ENCODE measurements at regions not wholly inside any gene's neighbourhood (a gene's known extent, or its start where the extent isn't known, plus 50 kb on each side); places are given as distances from the start of the nearest gene placed in this dataset.
A peak's percentile ranks its signal among the peaks of the same experiment; 100 is the strongest.

DNA sequence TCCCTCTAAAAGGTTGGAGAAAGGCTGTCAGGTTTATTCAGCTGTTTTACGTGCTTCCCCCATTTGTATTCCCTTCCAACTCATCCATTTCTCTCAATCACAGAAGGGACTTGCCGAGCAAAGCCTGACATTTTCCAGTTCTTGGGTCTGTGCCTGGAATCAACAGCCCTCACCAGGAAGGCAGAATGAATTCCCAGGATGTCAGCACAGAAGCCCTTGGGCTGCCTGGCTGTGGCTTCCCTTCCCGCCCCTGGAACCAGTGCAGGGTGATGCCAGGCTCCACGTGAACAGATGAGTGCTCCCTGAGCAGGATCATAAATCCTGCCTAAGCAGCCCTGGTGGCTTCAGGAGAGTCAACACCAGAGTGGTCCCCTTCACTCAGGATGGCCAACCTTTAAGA, 86.1 kb upstream of the CD83 start:
- no peak for DNase-seq

DNA sequence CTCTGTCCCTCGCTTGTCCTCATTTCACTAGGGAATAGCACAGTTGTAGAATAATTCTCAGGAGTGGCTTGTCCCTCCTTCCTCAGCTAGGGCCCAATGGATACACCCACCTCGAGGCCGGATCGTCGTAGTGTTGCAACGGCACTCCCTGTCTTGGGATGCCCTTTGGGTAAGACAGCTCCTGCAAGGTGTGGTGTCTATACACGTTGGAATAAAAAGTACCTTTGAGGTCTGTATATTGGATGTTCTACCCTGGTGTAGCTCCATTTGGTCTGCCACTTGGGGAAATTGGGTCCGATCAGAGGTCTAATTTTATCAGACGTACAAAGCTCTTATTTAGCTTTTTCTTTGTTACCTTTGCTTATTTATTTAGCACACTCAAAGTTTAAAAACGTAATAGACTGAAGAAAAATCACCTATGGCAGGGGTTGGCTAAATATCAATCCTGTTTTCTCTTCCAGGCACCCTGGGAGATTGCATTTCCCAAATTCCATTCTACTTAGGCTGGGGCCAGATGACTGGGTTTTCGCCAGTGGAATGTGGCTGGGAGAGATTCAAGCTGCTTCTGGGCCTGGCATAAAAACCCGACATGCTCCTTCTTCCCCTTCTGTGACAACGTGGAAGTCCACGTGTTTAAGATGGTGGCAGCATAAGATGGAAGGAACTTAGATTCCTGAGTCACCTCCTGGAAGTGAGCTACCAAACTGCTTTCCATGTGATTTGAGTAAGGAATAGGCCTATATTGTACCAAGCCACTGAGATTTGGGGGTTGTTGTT, 82.3 kb upstream of the CD83 start:
- DNase-seq = no peak

DNA sequence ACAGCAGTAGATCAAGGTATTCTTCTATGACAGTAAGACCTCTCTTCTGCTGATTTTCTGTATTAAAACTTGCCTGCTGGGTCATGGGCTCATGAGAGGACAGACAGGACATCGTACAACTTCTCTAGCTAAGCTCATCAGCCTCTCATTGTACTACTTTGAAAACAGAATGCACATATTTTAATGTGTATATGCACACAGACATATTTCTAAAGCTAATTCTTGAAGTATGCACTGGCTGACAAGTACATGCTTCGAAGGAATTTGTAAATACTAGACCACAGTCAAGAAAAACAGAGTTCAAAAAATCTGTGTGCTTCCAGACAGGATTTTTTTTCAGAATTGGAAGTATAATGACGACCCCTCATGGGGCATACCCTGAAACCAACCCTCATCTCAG, 81.7 kb upstream of the CD83 start:
- no peak for DNase-seq

DNA sequence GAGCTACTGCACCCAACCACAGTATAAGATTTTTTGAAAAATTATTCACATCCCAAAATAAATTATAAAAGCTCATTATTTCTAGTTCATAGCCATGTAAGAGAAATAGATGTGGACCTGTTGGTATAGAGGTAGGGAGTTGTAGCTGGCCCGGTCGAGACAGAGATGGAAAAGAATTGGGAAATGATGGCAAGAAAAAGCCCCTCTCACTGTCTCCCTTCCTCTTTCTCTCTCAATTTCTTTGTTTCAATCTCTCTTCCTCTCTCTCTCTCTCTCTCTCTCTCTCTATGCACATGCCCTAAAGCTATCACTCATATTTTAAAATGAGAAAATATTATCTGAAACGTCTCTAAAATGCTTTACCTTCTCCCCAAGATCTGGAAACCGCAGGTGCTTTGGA, 80.7 kb upstream of the CD83 start:
- no peak for DNase-seq

DNA sequence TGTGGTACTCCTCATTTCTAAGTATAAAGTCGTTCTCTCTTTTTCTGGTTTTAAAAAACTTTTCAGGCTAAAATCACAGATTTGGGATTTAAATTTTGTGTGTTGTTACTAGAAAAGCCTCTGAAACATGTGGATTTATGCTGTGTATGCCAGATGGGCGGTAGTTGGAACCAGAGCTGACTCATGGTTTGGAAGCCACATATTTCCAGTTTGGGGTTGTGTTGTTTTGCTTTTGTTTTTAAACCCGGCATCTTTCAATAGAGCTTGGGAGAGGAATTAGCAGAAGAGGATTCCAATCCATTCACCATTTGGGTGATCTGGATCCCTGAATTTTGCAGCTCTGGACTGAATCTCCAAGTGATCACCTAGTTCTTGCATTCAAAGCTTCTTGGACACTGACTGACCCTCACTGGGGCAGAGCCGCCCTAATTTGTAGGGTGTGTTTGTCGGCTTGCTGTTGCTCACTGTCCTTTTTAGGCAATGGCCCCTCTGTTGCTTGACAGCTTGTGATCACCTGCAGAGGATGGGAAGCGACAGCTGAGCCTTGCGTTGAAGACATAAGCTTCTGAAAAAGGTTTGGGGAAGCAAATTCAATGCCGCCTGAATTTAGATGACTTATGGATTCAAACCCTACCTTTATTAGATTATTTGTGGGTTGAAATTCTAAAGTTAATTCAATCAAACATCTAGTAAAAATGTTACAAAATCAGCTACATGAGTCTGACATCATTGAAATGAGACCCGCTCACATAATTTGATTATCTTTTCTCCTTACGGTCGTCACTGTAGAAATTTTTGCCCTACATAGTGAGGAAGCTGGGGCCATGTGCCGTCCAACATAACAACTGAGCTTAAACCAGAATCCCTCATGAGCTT, 79.9 kb upstream of the CD83 start:
- peak; percentile 63 for DNase-seq

DNA sequence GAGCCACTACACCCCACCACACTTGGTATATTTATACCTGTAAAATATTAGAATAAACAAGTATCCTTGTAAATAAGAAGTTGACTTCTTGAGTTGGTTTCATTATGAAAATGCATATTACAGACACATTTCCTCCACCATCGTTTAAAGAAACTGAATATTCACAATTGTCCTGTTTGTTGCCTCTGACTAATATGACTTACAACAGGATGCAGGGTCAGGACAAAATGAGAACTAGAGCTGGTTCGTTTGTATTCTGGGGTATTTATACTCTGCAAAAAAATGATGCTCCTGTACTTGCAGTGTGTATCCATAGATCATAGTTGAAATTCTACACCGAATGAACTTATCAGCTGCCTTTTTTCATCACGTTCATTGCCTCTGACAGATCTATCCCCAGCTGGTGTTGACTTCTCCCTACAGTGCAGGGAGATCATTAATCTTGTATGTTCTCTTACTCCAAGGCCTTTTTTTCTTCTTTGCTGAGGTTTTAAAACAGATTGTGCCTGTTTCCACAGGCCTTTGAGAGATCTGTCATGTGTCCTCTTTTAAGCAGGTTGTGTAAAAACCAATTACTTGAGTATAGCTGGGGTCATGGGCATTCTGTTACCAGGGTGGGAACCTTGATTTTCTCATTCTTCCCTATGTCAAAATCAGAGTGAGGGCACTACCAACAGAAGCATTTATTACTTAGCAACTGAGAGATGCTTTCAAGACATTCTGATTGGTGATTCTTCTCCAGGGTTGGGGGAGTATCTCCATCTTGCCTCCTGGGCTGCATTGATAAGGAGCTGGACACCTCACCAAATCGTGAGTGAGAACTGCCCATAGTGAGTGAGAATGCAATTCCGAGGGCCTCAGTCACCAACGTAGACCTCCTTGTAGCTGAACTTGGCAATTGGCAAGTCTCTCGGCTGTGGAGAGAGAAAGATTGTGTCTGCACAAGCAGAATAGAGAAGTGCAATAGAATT, 78.8 kb upstream of the CD83 start:
- peak; percentile 89 for DNase-seq

DNA sequence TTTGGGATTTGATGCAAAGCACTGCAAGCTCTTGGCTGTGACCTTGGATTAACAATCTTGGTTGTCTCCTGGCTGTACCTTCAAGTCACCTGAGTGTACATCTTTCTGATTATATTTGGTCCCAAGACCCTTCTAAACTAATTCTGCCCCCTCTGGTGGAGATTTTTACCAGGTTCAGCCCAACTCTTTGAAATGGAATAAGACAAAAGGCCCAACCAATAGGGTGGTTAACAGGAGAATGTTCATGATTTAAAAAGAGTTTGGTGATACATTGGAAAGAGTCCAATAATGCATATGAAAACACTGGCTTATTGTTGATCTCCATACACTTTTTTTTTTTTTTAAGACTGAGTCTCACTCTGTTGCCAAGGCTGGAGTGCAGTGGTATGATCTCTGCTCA, 77.5 kb upstream of the CD83 start:
- no peak for DNase-seq

DNA sequence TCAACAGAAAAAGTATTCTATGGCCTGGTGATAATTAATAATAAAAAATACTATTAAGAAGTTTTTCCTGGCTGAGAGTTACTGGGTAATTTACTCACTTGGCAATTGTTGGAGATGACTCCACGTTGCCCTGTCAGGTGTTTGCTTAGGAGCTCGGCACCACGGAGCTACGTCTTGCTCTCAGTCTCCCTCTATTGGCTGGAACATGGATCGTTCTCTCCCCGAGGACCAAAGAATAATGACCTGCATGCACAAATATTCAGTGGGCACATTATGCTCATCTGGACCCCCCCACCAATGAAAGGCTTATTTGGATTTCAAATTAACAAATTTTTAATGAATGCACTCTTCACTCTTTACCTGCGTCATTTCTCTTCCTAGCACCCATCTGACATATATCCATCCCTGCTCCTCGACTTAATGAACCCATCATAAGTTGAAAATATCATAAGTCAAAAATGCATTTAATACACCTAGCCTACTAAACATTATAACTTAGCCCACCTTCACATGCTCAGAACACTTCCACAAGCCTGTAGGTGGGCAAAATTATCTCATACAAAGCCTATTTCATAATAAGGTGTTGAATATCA, 71.0 kb upstream of the CD83 start:
- DNase-seq = peak; percentile 36

DNA sequence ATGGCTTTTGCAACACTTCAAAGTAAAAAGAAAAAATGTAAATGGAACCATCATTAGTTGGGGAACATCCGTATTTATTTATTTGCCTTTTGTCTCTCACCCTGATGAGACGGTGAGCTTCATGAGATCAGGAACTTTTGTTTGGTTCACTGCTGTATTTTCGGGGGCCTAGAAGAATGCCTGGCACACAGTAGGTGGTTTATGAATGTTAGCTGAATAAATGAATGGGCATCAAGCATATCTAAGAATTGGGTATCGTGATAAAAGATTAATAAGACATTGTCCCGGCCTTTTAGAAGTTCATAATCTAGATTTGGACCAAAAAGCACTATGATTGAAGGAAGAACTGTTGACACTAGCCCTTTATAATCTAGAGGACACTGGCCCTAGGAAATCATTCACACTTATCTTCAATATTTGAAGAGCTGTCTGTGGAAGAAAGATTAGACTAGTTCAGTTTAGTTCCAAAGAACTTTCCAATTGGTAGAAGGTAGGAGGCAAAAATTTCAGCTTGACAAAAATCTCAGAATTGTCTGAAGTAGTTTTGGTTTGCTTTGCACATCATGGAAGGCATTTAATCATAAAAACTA, 70.3 kb upstream of the CD83 start:
- no peak for DNase-seq

DNA sequence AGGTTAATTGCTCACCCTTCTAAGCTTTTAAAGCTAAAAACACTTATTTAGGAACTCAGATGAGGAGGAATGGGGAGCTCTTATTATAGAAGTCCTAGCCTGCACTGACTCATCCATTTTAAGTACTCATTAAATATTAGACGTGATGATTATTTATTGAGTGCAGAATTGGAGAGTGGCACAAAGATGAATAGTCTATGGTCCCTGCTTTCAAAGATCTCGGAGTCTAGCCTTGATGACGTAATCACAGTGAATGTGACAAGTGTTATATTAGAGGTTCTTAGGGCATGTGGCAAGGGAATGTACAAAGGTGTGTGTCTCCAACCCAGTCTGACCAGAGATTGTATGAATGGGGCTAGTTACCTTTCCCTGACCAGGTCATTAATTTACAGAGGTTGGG, 68.7 kb upstream of the CD83 start:
- no peak for DNase-seq

DNA sequence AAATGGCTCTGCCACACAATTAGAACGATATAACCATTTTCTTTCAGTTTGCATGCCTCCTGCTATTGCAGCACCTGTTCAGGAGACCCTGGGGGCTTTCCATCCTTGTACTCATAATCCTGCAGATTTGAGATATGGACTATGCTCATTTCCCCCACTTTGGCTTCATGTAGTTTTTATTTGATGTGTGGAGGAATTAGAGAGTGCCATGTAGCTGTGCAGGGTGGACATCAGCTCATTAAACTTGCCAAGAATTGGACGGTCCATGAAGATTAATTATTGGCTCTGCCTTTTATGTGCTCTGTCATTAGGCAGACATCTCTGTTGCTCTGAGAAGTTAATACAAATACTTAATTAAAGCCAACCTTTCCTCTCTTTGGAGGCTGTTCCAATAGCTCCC, 66.2 kb upstream of the CD83 start:
- no peak for DNase-seq

DNA sequence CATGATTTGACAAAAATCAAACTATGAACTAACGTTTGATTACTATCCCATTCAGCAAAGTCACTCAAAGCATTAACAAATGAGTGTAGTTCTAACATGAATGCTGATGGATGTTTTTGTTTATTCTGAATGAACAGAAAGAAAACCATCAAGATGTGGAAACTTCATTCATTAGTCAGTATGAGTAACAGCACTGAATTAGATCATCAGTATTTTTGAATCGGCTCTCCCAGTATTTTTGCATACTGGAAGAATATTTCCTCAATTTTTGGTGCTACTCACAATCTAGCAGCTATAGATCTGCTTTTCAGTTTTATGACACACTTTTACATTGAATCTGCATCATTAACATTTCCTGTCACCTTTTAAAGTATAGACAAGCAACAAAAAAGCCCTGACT, 63.8 kb upstream of the CD83 start:
- no peak for DNase-seq

DNA sequence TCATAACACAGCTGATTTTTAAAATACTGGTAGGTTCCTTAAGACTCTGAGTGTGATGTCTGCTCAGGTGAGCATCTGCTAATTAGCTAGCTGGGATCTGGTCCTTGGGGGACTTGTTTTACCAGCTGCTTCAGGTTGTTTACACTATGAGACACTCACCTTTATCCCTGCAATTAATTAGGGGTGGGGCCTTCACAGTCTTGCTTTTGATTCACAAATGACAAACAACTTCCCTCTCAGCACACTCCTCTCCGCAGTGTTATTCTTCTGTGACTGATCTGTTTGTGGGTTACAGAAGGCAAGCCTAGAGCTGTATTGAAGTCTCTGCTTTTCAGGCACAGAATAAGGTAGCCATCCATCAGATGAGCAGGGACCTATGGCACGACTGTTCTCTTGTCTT, 62.0 kb upstream of the CD83 start:
- DNase-seq = no peak

DNA sequence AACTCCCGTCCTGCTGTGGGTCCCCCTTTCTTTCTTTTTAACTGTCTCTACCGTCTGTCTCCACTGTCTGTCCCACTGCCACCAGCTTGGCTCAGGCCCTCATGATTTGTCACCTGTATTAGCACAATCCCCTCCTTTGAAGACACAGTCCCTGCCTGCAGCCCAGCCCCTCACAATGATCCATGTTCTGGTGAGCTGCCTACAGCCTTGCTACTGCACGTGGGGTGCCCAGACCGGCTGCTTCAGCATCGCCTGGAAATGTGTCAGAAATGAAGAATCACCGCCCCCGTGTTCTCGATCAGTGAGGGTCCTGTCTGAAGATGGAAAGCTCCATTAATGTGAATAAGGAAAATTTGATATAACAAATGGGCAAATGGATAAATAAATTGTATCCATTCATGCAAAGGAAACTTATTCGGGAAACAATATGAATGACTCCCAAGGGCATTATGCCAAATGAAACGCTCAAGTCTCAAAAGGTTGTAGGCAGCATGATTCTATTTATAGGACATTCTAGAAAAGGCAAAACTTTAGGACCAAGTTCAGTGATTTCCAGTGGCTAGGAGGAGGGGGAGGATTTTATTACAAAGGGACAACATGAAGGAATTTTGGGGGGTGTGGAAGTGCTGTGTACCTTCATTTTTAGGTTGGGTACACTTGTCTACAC, 59.4 kb upstream of the CD83 start:
- DNase-seq = no peak

DNA sequence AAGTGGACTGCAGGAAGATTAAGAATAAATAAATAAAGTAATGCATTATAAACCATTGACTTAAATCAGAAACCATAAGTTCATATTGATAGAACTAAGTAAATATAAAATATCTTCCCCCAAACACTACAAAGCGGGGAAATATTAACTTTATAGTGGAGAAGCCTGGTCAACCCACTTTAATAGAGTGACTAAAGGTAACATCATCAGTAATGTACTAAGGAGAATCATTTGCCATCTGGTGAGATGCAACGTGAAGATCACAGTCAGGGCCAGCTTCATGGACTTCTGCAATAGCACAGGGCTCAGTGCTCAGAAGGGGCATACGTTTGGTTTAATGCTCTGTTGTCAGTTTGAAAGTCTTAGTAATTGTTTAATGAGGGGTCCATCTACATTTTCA, 58.8 kb upstream of the CD83 start:
- DNase-seq = no peak

DNA sequence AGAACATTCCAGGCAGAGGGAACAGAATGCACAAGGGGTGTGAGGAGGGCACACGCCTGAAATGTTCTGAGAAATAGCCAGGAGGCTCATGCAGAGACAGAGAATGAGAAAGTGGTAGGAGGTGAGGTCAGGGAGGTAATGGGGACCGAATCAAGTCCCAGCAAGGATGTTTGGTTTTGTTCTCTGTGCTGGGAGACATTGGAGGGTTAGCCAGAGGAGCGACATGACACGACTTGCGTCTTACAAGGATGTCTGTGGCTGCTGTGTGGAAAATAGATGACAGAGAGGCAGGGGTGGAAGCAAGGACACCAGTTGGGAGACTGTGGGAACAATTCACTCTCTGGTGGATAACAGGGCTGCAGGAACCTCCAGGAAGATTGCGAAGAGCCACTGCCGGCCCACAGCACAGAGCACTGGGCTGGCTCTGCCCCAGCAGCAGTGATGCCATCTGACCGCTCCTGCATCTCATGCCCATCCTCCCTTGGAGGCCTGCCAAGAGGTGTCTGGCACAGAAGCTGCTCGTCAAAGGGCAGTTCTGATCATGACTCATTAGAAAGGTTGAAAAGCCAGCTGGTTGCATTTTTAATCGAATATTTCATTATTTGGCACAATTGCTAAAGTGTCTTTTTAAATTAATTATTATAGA, 57.7 kb upstream of the CD83 start:
- DNase-seq = peak; percentile 12

DNA sequence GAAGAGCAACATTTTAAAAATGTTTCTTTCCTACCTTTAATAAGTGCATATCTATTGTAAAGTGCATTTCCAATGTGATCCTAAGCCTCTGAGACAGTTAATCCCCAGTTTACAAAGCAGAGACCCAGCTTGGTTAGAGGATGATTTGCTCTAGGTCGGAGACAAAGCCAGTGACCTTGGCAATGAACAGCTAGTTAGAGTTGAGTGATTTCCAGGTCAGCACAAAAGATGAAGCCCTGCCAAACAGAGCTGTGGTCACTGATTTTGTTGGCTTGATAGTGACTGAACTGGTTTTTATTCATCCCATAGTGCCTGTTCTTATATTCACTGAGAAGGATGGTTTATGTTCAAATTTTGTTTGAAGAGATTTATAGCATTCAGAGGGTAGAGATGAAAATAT, 56.6 kb upstream of the CD83 start:
- DNase-seq = no peak

DNA sequence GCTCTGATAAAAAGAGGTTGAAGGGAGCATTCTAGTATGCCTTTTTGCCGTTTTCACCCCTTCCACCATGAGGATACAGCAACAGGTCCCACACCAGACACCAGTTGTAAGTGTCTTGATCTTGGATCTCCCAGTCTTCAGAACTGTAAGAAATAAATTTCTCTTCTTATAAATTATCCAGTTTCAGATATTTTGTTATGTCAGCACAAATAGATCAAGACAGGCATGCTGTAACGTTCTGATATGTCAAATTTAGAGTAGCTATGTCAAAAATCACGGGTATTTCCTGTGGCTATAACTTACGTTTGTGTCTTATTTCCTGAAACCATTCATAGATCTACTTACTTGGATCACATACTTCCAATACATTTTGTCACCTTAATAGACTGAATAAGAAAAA, 55.9 kb upstream of the CD83 start:
- no peak for DNase-seq

DNA sequence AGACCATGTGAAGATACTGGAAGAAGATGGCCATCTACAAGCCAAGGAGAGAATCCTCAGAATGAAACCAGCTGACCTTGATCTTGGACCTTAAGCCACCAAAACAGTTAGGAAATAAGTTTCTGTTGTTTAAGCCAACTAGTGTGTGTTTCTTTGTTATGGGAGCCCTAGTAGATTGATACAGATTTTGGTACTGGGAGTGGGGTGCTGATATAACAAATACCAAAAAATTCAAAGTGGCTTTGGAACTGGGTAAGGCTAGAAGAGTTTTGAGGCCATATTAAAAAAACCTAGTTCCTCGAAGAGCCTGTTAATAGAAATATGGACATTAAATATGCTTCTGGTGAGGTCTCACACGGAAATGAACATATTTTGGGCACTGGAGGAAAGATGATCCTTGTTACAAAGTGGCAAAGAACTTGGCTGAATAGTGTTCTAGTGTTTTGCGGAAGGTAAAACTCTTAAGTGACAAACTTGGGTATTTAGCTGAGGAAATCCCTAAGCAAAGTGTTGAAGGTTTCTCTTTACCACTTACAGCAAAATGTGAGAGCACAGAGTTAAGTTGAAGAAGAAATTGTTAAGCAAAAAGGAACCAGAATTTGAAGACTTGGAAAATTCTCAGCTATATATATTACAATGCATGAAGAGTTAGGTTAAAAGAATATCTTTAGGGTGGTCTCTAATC, 55.1 kb upstream of the CD83 start:
- DNase-seq = no peak

DNA sequence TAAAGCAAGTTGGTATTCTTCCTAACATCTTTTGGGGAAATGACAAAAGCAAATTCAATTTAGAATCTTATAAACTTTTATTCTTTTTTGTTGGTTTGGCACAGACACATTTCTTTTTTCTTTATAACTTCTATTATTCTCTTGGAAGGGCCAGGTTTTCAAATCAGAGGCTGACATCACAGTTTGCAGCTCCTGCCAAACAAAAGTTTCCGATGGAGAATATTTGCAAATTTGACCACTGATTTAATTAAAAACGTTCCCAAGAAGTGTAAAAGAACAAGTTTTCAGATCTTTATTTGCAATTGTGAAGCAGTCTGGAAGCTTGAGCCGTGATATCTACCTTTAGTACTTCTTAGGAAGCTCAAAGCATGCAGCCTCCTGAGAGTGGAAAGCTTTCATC, 53.8 kb upstream of the CD83 start:
- no peak for DNase-seq

DNA sequence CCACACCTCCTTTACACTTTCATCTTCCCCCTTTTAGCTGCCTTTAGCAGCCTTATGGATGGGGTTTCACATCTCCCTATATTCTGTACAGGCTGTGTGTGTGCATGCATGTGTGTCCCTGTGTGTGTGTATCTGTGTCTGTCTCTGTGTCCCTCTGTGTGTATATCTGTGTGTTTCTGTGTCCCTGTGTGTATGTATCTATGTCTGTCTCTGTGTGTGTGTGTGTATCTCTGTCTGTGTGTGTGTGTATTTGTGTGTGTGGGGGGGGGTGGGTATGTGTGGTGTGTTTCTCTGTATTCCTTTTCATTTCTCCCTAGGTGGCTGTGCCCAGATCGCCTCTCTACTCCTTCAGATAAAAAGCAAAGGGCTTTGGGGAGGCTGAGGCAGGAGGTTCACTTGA, 52.2 kb upstream of the CD83 start:
- no peak for DNase-seq
